PC-9 (cell line): ENCODE measurements at regions not wholly inside any gene's neighbourhood (a gene's known extent, or its start where the extent isn't known, plus 50 kb on each side); places are given as distances from the start of the nearest gene placed in this dataset.

Experiments
- BruUV-seq: library from RNA; stranded (reverse); fragments of 400-500 nt; replicated peaks from 2 replicates; lab custom pipeline; 2021; lab: Mats Ljungman, UMichigan
- CTCF ChIA-PET: fragments of 300-600 bp; sonication (Branson Sonifier 250); formaldehyde crosslinking; loops from one replicate; lab custom pipeline; 2022; ENCODE audit warnings: antibody characterized with exemption; lab: Charles Lee
- POLR2A ChIA-PET: fragments of 300-600 bp; sonication (Branson Sonifier 250); formaldehyde crosslinking; loops from one replicate; lab custom pipeline; 2022; ENCODE audit warnings: antibody characterized with exemption; ENCODE audit not compliant: unreplicated experiment; lab: Charles Lee
- DNase-seq, 2 experiments: peaks; one replicate each; pipeline versions ENCODE4 v3.0.0 to v3.0.0-alpha.2; 2015 to 2022; ENCODE audit warnings: mixed read lengths in 1 of 2
- H2AFZ ChIP-seq: fragments of 200-600 bp; sonication (generic); 2 replicates; pipeline ENCODE4 v1.8.1; 2017; ENCODE audit warnings: antibody characterized with exemption
- H3F3A ChIP-seq: fragments of 200-600 bp; sonication (generic); 2 replicates; pipeline ENCODE4 v1.8.1; 2017; ENCODE audit warnings: antibody characterized with exemption, mild to moderate bottlenecking, low read depth; ENCODE audit not compliant: insufficient read depth
- H3K27ac ChIP-seq: fragments of 200-600 bp; sonication (generic); 2 replicates; pipeline ENCODE4 v1.6.1; 2016; ENCODE audit warnings: mixed run types
- H3K27me3 ChIP-seq: fragments of 200-600 bp; sonication (generic); 2 replicates; pipeline ENCODE4 v1.6.1; 2016; ENCODE audit warnings: low read depth, mixed run types; ENCODE audit not compliant: insufficient read depth
- H3K36me3 ChIP-seq: fragments of 200-600 bp; sonication (generic); 2 replicates; pipeline ENCODE4 v1.6.1; 2016; ENCODE audit warnings: low read depth, mixed run types
- H3K4me1 ChIP-seq: fragments of 200-600 bp; sonication (generic); replicated peaks from 2 replicates; pipeline ENCODE4 v1.6.1; 2016; ENCODE audit warnings: mixed run types; ENCODE audit not compliant: insufficient read depth
- H3K4me2 ChIP-seq: fragments of 200-600 bp; sonication (generic); 2 replicates; pipeline ENCODE4 v1.6.1; 2017; ENCODE audit warnings: mixed run types
- H3K4me3 ChIP-seq: fragments of 200-600 bp; sonication (generic); 2 replicates; pipeline ENCODE4 v1.6.1; 2016; ENCODE audit warnings: mixed run types
- H3K79me2 ChIP-seq: fragments of 200-600 bp; sonication (generic); 2 replicates; pipeline ENCODE4 v1.6.1; 2017; ENCODE audit warnings: low read depth, mixed run types
- H3K9me2 ChIP-seq: fragments of 200-600 bp; sonication (generic); 2 replicates; pipeline ENCODE4 v1.8.1; 2017; ENCODE audit warnings: mild to moderate bottlenecking; ENCODE audit not compliant: insufficient read depth
- H3K9me3 ChIP-seq: fragments of 200-600 bp; sonication (generic); 2 replicates; pipeline ENCODE4 v1.8.1; 2016; ENCODE audit warnings: low read depth; ENCODE audit not compliant: insufficient read depth
- H4K20me1 ChIP-seq: fragments of 200-600 bp; sonication (generic); 2 replicates; pipeline ENCODE4 v1.8.1; 2017; ENCODE audit not compliant: insufficient read depth
- EZH2 ChIP-seq: fragments of 200-600 bp; sonication (generic); IDR thresholded peaks from 2 replicates; pipeline ENCODE4 v1.8.0; 2017; ENCODE audit warnings: antibody characterized with exemption, low read depth
- intact Hi-C: fragments of 100-400 bp; cut with micrococcal nuclease; formaldehyde crosslinking; loops from one replicate; pipeline ENCODE4 v1.10.0; 2022; ENCODE audit not compliant: unreplicated experiment
- TF ChIP-seq, protein P1 (sequence below): fragments of 200-600 bp; sonication (generic); conservative IDR thresholded peaks from 2 replicates; pipeline ENCODE4 v1.6.1; 2017; ENCODE audit warnings: mixed run types, antibody characterized with exemption, mild to moderate bottlenecking, moderate library complexity

DNA sequence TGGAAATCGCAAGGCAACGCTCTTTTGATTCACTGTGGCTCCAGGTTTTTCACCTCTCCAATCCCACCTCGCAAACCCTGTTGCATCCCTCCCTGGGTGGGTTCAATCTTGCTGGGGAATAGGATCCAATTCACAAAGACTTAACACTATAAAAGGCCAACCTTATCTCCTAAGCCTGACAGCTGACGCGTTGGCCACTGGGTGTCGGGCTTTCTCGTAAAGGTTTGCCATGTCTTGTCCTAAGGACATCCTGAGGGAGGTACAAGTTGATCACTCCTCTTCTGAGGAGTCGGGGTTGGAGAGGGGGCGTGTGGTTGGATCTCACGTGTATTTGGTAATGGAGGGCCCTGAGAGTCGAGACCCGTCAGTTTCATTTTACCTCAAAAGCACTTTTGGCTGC, 112.6 kb upstream of the FZD10 start:
- Histone ChIP-seq H3K27ac (no peak overlapping the region), H4K20me1 (no peaks in the 10 kb centered on the region), H3K79me2 (no peaks in the 10 kb centered on the region), H3K27me3 (peaks cover 26% of the 10 kb centered on the region), H3K4me3 (no peak overlapping the region), H2AFZ (no peak overlapping the region), H3F3A (no peaks in the 10 kb centered on the region), H3K4me2 (no peak overlapping the region), H3K9me3 (no peaks in the 10 kb centered on the region), H3K36me3 (no peaks in the 10 kb centered on the region), H3K9me2 (no peaks in the 10 kb centered on the region), H3K4me1 (no peaks in the 10 kb centered on the region)
- no TSS peak for BruUV-seq
- intact Hi-C loops = no loop called here
- DNase-seq = no peak
- TF ChIP-seq EZH2 = no peak
- TF ChIP-seq, protein P1, sequence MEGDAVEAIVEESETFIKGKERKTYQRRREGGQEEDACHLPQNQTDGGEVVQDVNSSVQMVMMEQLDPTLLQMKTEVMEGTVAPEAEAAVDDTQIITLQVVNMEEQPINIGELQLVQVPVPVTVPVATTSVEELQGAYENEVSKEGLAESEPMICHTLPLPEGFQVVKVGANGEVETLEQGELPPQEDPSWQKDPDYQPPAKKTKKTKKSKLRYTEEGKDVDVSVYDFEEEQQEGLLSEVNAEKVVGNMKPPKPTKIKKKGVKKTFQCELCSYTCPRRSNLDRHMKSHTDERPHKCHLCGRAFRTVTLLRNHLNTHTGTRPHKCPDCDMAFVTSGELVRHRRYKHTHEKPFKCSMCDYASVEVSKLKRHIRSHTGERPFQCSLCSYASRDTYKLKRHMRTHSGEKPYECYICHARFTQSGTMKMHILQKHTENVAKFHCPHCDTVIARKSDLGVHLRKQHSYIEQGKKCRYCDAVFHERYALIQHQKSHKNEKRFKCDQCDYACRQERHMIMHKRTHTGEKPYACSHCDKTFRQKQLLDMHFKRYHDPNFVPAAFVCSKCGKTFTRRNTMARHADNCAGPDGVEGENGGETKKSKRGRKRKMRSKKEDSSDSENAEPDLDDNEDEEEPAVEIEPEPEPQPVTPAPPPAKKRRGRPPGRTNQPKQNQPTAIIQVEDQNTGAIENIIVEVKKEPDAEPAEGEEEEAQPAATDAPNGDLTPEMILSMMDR = no peak
- CTCF ChIA-PET = no interaction called here
- POLR2A ChIA-PET = no interaction called here

DNA sequence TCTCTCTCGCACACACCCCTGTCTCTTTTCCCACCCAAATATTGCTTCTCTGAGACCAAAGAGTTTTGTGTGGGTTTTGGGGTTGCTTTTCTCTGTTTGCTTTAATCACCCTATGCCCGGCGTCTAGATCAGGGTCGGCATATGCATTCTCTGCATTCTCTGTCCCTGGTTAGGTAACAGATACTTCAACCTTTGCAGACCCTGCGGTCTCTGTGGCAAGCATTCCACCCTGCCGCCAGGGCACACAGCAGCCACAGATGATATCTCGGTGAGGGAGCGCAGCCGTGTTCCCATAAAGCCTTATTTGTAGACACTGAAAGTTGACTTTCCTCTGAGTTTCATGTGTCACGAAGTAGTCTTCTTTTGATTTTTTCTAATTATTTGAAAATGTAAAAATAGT, 110.4 kb upstream of the FZD10 start:
- Histone ChIP-seq H3K9me3 (no peaks in the 10 kb centered on the region), H3K27ac (no peak overlapping the region), H3K36me3 (no peaks in the 10 kb centered on the region), H3K9me2 (no peaks in the 10 kb centered on the region), H3K27me3 (peaks cover 17% of the 10 kb centered on the region; the same call in 1 of the 2 replicates), H3K4me3 (no peak overlapping the region), H3K79me2 (no peaks in the 10 kb centered on the region), H3K4me2 (no peak overlapping the region), H3K4me1 (no peaks in the 10 kb centered on the region), H3F3A (no peaks in the 10 kb centered on the region), H2AFZ (no peak overlapping the region), H4K20me1 (no peaks in the 10 kb centered on the region)
- POLR2A ChIA-PET = no interaction called here
- no TSS peak for BruUV-seq
- TF ChIP-seq EZH2 = no peak
- TF ChIP-seq, protein P1 = no peak
- no peak for DNase-seq
- intact Hi-C loops = no loop called here
- CTCF ChIA-PET = no interaction called here

DNA sequence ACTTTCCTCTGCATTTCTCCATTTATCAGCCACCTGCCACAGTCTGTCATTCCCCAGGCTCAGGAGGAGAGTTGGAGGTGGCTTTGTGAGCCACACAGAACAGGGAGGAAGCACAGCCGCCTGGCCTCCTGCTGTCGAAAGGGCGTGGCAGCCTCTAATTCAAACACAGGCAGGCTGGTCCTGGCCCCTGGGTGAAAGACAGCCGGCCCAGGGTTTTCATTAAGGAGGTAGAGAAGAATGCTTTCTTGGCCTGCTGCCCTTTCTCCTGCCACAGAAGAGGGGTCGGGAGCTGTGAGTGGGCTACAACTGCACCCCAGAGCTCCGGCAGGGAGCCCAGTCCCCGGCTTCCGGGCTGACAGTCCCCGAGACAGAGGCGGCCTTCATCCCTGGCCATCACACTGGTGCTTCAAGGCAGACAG, 108.6 kb upstream of the FZD10 start:
- Histone ChIP-seq H3K4me1 (no peaks in the 10 kb centered on the region), H3K79me2 (no peaks in the 10 kb centered on the region), H3K27me3 (peaks cover 28% of the 10 kb centered on the region), H3K9me3 (no peaks in the 10 kb centered on the region), H3K36me3 (no peaks in the 10 kb centered on the region), H2AFZ (no peak overlapping the region), H3F3A (no peaks in the 10 kb centered on the region), H4K20me1 (no peaks in the 10 kb centered on the region), H3K27ac (no peak overlapping the region), H3K9me2 (no peaks in the 10 kb centered on the region), H3K4me2 (no peak overlapping the region), H3K4me3 (no peak overlapping the region)
- CTCF ChIA-PET = no interaction called here
- DNase-seq = no peak
- TF ChIP-seq EZH2 = no peak
- BruUV-seq = no TSS peak
- intact Hi-C loops = no loop called here
- POLR2A ChIA-PET = no interaction called here

DNA sequence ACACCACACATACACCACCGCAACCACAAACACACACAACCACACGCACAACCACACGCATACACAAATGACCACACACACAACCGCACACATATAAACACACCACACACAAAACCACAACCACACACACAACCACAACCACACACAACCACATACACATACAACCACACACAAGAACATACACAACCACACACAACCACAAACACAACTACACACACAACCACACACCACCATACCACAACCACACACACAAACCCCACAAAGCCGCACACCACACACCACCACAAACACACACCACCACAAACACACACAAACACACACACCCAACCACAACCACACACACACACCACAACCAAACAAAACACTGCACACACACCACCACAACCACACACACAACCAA, 107.5 kb upstream of the FZD10 start:
- no TSS peak for BruUV-seq

More for the DNA sequence above, 107.5 kb upstream of the FZD10 start:
- no peaks in the 10 kb centered on the region for H4K20me1 ChIP-seq
- no peak for DNase-seq
- H3K4me3 ChIP-seq = no peak overlapping the region
- H3F3A ChIP-seq = no peaks in the 10 kb centered on the region
- H3K27ac ChIP-seq = no peak overlapping the region
- no peaks in the 10 kb centered on the region for H3K9me3 ChIP-seq
- H3K4me2 ChIP-seq = no peak overlapping the region
- no peak for TF ChIP-seq EZH2
- TF ChIP-seq, protein P1 = no peak
- no peaks in the 10 kb centered on the region for H3K9me2 ChIP-seq
- intact Hi-C loops = no loop called here
- ChIA-PET POLR2A (no interaction called here), CTCF (no interaction called here)
- H3K79me2 ChIP-seq = no peaks in the 10 kb centered on the region
- H3K4me1 ChIP-seq = no peaks in the 10 kb centered on the region
- peaks cover 28% of the 10 kb centered on the region for H3K27me3 ChIP-seq
- H2AFZ ChIP-seq = no peak overlapping the region
- H3K36me3 ChIP-seq = no peaks in the 10 kb centered on the region
